Fibroblast of lung (primary cell): ENCODE measurements at regions not wholly inside any gene's neighbourhood (a gene's known extent, or its start where the extent isn't known, plus 50 kb on each side); places are given as distances from the start of the nearest gene placed in this dataset.

Experiments
- EZH2 ChIP-seq: IDR thresholded peaks from 2 replicates; pipeline ENCODE4 v1.5.1; 2012; ENCODE audit warnings: low read length, control low read depth, mild to moderate bottlenecking; ENCODE audit errors: missing control alignments
- TF ChIP-seq, protein P1 (sequence below), 2 donors: IDR thresholded peaks in 1 of 2; conservative IDR thresholded peaks in 1 of 2; 1 replicate in 1 of 2; 2 replicates in 1 of 2; pipeline ENCODE4 v1.5.1; 2011 to 2012; ENCODE audit warnings: low read length in 2 of 2, control low read depth in 1 of 2, inconsistent platforms in 1 of 2, low read depth in 1 of 2, mild to moderate bottlenecking in 1 of 2

DNA sequence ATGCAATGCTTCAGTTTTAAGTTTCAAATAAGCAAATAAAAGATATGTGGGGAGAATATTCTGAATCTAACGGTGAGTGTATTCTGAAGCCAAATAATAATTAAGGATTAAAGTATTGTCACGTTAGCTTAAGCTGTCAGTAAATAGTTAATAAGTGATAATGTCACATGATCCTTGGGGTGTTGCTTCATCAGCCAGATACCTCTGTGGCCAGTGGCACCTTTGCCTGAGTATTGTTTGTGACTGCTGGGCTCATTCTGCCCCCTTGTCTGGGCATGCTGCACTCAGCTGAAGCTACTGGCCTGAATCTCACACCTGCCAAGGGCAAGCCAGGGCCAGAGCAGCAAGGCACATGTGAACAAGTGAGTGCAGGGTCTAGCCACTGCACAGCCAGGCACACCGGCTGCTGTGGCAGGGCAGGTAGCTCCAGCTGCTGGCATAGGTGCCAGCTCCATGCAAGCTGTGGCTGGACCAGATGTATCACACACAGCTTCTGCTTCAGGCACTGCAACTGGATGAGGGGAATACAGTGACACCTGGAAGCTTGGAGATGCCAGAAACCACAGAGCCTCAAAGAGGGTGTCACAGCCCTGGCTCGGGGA is 739.7 kb downstream of the SLC6A15 start:
- TF ChIP-seq, protein P1, sequence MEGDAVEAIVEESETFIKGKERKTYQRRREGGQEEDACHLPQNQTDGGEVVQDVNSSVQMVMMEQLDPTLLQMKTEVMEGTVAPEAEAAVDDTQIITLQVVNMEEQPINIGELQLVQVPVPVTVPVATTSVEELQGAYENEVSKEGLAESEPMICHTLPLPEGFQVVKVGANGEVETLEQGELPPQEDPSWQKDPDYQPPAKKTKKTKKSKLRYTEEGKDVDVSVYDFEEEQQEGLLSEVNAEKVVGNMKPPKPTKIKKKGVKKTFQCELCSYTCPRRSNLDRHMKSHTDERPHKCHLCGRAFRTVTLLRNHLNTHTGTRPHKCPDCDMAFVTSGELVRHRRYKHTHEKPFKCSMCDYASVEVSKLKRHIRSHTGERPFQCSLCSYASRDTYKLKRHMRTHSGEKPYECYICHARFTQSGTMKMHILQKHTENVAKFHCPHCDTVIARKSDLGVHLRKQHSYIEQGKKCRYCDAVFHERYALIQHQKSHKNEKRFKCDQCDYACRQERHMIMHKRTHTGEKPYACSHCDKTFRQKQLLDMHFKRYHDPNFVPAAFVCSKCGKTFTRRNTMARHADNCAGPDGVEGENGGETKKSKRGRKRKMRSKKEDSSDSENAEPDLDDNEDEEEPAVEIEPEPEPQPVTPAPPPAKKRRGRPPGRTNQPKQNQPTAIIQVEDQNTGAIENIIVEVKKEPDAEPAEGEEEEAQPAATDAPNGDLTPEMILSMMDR (conservative IDR thresholded peaks at IDR 0.05 in 1 of 2, IDR thresholded peaks at IDR 0.05 in 1 of 2; ENCODE audit: low read depth in 1 of 2, low read length in 2 of 2) = no peak
- no peak for TF ChIP-seq EZH2
